ENCODE measurements at regions not wholly inside any gene's neighbourhood (a gene's known extent, or its start where the extent isn't known, plus 50 kb on each side); places are given as distances from the start of the nearest gene placed in this dataset.

DNA sequence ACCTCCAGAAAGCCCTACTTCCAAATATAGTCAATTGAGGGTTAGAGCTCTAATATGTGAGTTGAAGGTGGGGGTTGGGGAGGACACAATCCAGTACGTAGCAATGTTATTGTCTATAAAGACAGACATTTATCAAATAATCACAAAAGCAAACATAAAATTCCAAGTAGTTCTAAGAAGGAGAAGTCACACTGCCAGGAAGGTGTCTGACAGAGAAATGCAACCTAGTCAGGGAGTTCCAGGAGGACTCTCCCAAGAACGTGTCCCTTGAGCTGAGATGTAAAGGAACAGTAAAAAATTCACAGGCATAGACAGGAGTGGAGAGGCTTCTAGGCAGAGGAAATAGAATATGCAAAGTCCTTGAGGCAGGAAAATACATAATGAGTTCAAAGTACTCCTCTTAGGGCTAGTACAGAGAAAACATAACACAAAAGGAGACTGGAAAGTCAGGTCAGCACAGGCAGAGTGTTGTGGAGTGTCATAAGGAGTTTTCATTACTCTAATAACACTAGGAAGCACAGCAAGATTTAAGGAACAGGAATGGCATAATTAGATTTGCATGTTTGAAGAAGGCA is 277.6 kb upstream of the STT3B start:
- no peak for DNase-seq
- H3K9me3 ChIP-seq = no peaks in the 10 kb centered on the region
- H3K4me1 ChIP-seq = no peaks in the 10 kb centered on the region
- TF ChIP-seq, protein P1, sequence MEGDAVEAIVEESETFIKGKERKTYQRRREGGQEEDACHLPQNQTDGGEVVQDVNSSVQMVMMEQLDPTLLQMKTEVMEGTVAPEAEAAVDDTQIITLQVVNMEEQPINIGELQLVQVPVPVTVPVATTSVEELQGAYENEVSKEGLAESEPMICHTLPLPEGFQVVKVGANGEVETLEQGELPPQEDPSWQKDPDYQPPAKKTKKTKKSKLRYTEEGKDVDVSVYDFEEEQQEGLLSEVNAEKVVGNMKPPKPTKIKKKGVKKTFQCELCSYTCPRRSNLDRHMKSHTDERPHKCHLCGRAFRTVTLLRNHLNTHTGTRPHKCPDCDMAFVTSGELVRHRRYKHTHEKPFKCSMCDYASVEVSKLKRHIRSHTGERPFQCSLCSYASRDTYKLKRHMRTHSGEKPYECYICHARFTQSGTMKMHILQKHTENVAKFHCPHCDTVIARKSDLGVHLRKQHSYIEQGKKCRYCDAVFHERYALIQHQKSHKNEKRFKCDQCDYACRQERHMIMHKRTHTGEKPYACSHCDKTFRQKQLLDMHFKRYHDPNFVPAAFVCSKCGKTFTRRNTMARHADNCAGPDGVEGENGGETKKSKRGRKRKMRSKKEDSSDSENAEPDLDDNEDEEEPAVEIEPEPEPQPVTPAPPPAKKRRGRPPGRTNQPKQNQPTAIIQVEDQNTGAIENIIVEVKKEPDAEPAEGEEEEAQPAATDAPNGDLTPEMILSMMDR (IDR thresholded peaks at IDR 0.05) = no peak
- H3K27ac ChIP-seq = no peak overlapping the region
- no peaks in the 10 kb centered on the region for H3K27me3 ChIP-seq
- intact Hi-C loops (cut with DNase I) = no loop called here
- no peak overlapping the region for H3K4me3 ChIP-seq
- H3K36me3 ChIP-seq = no peaks in the 10 kb centered on the region
- ATAC-seq = peak; percentile 50

DNA sequence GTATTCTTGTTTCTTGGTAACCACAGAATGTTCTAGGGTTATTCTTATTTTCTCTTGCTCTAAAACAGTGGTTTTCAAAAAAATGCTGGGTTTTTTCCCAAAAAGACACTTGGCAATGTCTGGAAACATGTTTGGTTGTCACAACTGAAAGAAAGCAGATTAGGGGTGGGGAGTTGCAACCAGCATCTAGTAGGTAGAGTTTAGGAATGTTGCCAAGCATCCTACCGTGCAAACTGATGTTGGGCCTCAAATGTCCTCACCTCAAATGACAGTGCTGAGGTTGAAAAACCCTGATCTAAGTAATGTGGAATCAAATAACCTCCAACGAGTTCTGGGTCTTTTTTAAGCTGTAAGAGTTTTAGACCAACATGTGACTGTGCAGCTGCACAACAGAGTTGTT is 270.5 kb upstream of the STT3B start:
- Histone ChIP-seq H3K4me1 (no peaks in the 10 kb centered on the region), H3K4me3 (no peak overlapping the region), H3K36me3 (no peaks in the 10 kb centered on the region), H3K9me3 (no peaks in the 10 kb centered on the region), H3K27me3 (no peaks in the 10 kb centered on the region), H3K27ac (no peak overlapping the region)
- DNase-seq = no peak
- TF ChIP-seq, protein P1 (IDR thresholded peaks at IDR 0.05) = no peak
- ATAC-seq = no peak
- intact Hi-C loops (cut with DNase I) = no loop called here

DNA sequence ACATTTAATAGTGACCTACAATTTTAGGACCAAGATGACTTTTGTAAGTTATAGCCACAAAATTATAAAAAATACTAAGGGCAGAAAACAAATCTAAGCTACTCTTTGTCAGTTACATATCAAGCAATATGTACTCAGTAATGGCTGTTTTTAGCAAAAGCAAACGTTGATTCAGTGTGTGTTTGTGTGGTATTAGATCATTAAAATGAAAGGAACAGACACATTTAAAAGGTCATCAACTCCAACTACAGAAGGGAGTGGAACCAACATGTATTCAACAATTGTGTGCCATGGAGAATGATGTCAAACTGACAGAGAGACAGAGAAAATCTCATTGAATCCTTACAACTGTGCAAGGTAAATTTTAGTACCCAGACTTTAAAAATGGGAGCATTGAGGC is 268.8 kb upstream of the STT3B start:
- H3K9me3 ChIP-seq = no peaks in the 10 kb centered on the region
- intact Hi-C loops (cut with DNase I) = no loop called here
- ATAC-seq (no peak), DNase-seq (no peak)
- no peak overlapping the region for H3K27ac ChIP-seq
- H3K27me3 ChIP-seq = no peaks in the 10 kb centered on the region
- H3K36me3 ChIP-seq = no peaks in the 10 kb centered on the region
- TF ChIP-seq, protein P1 (IDR thresholded peaks at IDR 0.05) = no peak
- no peak overlapping the region for H3K4me3 ChIP-seq
- no peaks in the 10 kb centered on the region for H3K4me1 ChIP-seq

DNA sequence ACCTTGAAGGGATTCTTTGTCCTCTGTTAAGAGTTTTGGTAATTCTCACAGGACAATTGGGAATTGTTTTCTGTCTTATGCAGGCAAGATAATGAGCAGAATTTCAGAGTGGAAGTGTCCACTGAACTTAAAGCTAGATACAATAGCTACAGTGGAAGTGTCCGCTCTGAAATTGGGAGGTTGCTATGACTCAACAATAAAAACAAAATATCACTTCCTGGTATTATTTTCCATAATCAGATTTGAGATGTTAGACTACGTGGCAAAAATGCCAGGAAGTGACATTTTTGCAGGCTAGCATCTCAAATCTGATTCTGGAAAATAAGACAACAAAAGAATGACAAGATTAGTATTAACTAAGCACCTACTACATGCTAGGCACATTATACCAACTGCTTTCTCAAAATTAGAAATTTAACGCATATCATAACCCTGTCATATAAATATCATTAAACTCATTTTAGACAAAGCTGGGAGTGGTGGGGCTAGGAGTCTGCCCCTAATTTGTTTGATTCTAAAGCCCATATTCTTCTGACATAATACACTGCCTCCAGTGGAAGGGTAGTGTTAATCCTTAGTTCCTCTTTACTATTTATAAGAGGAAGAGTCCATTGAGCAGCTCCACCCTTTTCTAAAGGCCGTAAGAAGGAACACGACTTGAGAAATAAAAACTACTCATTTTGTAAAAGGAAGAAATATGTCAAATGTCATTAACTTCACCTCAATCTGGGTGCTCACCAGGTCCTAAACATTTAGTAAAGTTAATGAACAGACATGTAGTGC is 266.9 kb upstream of the STT3B start:
- Histone ChIP-seq H3K4me3 (no peak overlapping the region), H3K9me3 (no peaks in the 10 kb centered on the region), H3K27ac (no peak overlapping the region), H3K4me1 (no peaks in the 10 kb centered on the region), H3K36me3 (no peaks in the 10 kb centered on the region), H3K27me3 (no peaks in the 10 kb centered on the region)
- intact Hi-C loops (cut with DNase I) = no loop called here
- TF ChIP-seq, protein P1 (IDR thresholded peaks at IDR 0.05) = peak; percentile 18
- DNase-seq (no peak), ATAC-seq (peak; percentile 86)

DNA sequence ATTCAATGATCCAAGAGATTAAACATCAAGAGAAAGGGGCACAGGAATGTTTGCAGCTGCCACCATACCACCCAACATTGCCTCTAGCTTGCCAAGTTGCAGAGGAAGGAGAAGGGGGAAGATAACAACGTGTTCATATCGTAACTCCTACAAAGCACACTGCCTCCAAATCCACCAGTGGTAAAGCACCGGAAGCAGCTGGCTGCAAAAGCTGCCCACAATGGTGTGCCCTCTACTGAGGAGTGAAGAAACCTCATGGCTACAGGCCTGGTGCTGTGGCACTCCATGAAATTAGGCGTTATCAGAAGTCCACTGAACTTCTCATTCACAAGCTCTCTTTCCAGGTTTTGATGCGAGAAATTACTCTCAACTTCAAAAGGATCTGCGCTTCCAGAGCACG is 263.9 kb upstream of the STT3B start:
- H3K4me3 ChIP-seq = no peak overlapping the region
- TF ChIP-seq, protein P1 (IDR thresholded peaks at IDR 0.05) = no peak
- H3K27me3 ChIP-seq = no peaks in the 10 kb centered on the region
- no peaks in the 10 kb centered on the region for H3K9me3 ChIP-seq
- ATAC-seq = peak; percentile 38
- DNase-seq = no peak
- intact Hi-C loops (cut with DNase I) = no loop called here
- H3K36me3 ChIP-seq = no peaks in the 10 kb centered on the region
- H3K27ac ChIP-seq = no peak overlapping the region
- peaks cover under 1% of the 10 kb centered on the region for H3K4me1 ChIP-seq
